Keratinocyte (primary cell): ENCODE measurements at regions not wholly inside any gene's neighbourhood (a gene's known extent, or its start where the extent isn't known, plus 50 kb on each side); places are given as distances from the start of the nearest gene placed in this dataset.

Experiments used
- EZH2 ChIP-seq: IDR thresholded peaks from one replicate; pipeline ENCODE4 v1.6.1; 2012; ENCODE audit warnings: inconsistent platforms, mild to moderate bottlenecking, low read length, moderate library complexity
- TF ChIP-seq, protein P1 (sequence below), 3 experiments: IDR thresholded peaks in 1 of 3; conservative IDR thresholded peaks in 1 of 3; optimal IDR thresholded peaks in 1 of 3; 2 replicates in 2 of 3; 3 replicates in 1 of 3; pipeline versions ENCODE3 to v1.5.1; 2011; ENCODE audit warnings: low read length in 3 of 3, mild to moderate bottlenecking in 3 of 3, moderate library complexity in 2 of 3, control low read depth in 1 of 3, inconsistent platforms in 1 of 3; ENCODE audit not compliant: insufficient read depth in 2 of 3; ENCODE audit errors: extremely low read depth in 1 of 3

DNA sequence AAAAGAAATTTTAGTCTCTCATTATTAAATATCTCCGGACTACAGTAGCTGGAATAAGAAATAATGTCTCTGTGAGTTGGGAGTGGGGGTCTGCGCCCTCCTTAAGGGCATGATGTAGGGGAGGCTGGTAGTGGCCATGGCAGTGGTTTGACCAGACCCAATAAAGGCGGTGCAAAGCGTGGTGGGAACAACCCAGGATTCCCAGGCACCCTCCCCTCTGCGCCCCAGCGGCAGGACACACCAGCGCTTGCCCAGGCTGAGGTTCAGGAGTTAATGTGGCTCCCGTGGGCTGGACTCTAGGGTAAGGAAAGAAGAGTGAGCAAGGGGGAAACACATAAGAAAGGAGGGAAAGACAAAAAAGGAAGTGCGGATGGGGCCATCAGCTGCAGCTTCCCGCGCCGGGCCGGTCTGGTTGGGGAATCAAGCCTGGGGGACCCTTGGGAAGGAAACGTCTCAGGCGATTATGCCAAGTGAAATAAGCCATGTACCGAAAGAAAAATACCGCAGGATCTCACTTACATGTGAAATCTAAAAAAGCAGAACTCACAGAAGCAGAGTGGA is 157.5 kb upstream of the SMIM31 start:
- TF ChIP-seq, protein P1, sequence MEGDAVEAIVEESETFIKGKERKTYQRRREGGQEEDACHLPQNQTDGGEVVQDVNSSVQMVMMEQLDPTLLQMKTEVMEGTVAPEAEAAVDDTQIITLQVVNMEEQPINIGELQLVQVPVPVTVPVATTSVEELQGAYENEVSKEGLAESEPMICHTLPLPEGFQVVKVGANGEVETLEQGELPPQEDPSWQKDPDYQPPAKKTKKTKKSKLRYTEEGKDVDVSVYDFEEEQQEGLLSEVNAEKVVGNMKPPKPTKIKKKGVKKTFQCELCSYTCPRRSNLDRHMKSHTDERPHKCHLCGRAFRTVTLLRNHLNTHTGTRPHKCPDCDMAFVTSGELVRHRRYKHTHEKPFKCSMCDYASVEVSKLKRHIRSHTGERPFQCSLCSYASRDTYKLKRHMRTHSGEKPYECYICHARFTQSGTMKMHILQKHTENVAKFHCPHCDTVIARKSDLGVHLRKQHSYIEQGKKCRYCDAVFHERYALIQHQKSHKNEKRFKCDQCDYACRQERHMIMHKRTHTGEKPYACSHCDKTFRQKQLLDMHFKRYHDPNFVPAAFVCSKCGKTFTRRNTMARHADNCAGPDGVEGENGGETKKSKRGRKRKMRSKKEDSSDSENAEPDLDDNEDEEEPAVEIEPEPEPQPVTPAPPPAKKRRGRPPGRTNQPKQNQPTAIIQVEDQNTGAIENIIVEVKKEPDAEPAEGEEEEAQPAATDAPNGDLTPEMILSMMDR (optimal IDR thresholded peaks at IDR 0.05 in 1 of 3, IDR thresholded peaks at IDR 0.05 in 1 of 3, conservative IDR thresholded peaks at IDR 0.05 in 1 of 3; ENCODE audit: extremely low read depth in 1 of 3, insufficient read depth in 2 of 3, low read length in 3 of 3) = no peak
- no peak for TF ChIP-seq EZH2
